ENCODE measurements at regions not wholly inside any gene's neighbourhood (a gene's known extent, or its start where the extent isn't known, plus 50 kb on each side); places are given as distances from the start of the nearest gene placed in this dataset.

DNA sequence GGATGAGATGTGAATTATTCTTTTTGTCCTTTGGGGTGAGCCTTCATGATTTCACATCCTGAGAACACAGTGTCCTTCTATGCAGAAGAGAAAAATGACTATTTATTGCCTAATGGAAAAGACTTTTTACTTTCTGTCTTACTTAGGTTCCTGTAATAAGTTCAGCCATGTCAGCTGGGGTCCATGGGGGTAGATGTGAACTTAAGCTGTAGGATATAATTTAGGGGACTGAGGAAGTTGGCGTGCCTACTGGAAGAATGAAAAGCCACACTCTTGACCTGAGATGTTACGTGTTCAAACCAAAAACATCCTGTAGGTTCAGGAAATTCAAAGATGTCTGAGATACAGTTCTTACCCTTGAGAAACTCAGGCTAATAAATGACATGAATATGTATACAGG, 660.5 kb downstream of the TOX3 start:
- H3K4me1 Mint-ChIP-seq (ENCODE audit: low read depth): no peaks in the 10 kb centered on the region
- no peak for DNase-seq
- H3K36me3 Mint-ChIP-seq (ENCODE audit: low read depth): no peaks in the 10 kb centered on the region
- H3K27me3 Mint-ChIP-seq (ENCODE audit: low read depth): no peaks in the 10 kb centered on the region
- CTCF ChIA-PET: no interaction called here
- H3K27ac Mint-ChIP-seq: no peak overlapping the region
- no peak overlapping the region for H3K4me3 Mint-ChIP-seq
- peaks cover 2% of the 10 kb centered on the region for H3K9me3 Mint-ChIP-seq
- intact Hi-C loops (cut with micrococcal nuclease): no loop called here

- intact Hi-C loops (cut with micrococcal nuclease): no loop called here
These were observed 662.2 kb downstream of the TOX3 start for GRCh38 chr16:51884773-51885172.

GRCh38 chr16:51881731-51882130, 665.2 kb downstream of the TOX3 start:
- H3K27me3 Mint-ChIP-seq (ENCODE audit: low read depth): no peaks in the 10 kb centered on the region
- CTCF ChIA-PET: no interaction called here
- DNase-seq: no peak
- intact Hi-C loops (cut with micrococcal nuclease): no loop called here
- H3K9me3 Mint-ChIP-seq: no peaks in the 10 kb centered on the region
- no peaks in the 10 kb centered on the region for H3K36me3 Mint-ChIP-seq (ENCODE audit: low read depth)
- H3K27ac Mint-ChIP-seq: no peak overlapping the region
- H3K4me3 Mint-ChIP-seq: no peak overlapping the region
- no peaks in the 10 kb centered on the region for H3K4me1 Mint-ChIP-seq (ENCODE audit: low read depth)

More at GRCh38 chr16:51884773-51885172, 662.2 kb downstream of the TOX3 start:
- CTCF ChIA-PET: no interaction called here
- H3K4me1 Mint-ChIP-seq (ENCODE audit: low read depth): no peaks in the 10 kb centered on the region
- H3K27ac Mint-ChIP-seq: no peak overlapping the region
- no peak overlapping the region for H3K4me3 Mint-ChIP-seq
- no peaks in the 10 kb centered on the region for H3K36me3 Mint-ChIP-seq (ENCODE audit: low read depth)
- DNase-seq: no peak
- no peaks in the 10 kb centered on the region for H3K27me3 Mint-ChIP-seq (ENCODE audit: low read depth)
- H3K9me3 Mint-ChIP-seq: peaks cover 2% of the 10 kb centered on the region

DNA sequence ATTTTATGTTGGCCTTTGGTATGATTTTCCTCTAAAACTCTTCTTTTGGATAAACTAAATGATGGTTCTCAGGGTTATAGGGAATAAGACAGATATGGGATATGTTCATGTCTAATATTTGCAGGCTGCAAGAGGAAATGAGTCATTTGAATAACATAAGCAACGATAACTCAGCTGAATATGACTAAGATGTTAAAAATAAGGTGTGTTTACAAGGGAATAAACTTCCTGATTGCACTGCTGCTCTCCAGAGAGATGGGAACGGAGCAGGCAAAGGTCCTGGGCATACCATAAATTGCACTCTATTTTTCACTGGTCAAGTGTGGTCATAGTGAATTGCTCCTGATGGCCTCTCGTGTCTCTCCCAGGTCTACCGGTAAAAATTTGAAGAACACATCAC, 666.2 kb downstream of the TOX3 start:
- Mint-ChIP-seq H3K9me3 (no peaks in the 10 kb centered on the region), H3K36me3 (ENCODE audit: low read depth) (no peaks in the 10 kb centered on the region), H3K27ac (no peak overlapping the region), H3K4me1 (ENCODE audit: low read depth) (no peaks in the 10 kb centered on the region), H3K27me3 (ENCODE audit: low read depth) (no peaks in the 10 kb centered on the region), H3K4me3 (no peak overlapping the region)
- DNase-seq: no peak
- CTCF ChIA-PET: no interaction called here
- intact Hi-C loops (cut with micrococcal nuclease): no loop called here

- no peaks in the 10 kb centered on the region for H3K4me1 Mint-ChIP-seq (ENCODE audit: low read depth)
- H3K36me3 Mint-ChIP-seq (ENCODE audit: low read depth): no peaks in the 10 kb centered on the region
- DNase-seq: no peak
- no peak overlapping the region for H3K27ac Mint-ChIP-seq
- CTCF ChIA-PET: no interaction called here
- intact Hi-C loops (cut with micrococcal nuclease): no loop called here
- no peak overlapping the region for H3K4me3 Mint-ChIP-seq
- H3K9me3 Mint-ChIP-seq: peaks cover 2% of the 10 kb centered on the region
- H3K27me3 Mint-ChIP-seq (ENCODE audit: low read depth): no peaks in the 10 kb centered on the region
These were observed 669.3 kb downstream of the TOX3 start for GRCh38 chr16:51877686-51878085.

- intact Hi-C loops (cut with micrococcal nuclease): no loop called here
- CTCF ChIA-PET: no interaction called here
- Mint-ChIP-seq H3K36me3 (ENCODE audit: low read depth) (no peaks in the 10 kb centered on the region), H3K27me3 (ENCODE audit: low read depth) (no peaks in the 10 kb centered on the region), H3K27ac (no peak overlapping the region), H3K4me1 (ENCODE audit: low read depth) (no peaks in the 10 kb centered on the region), H3K4me3 (no peak overlapping the region), H3K9me3 (peaks cover 6% of the 10 kb centered on the region)
- no peak for DNase-seq
These were observed 670.0 kb downstream of the TOX3 start for GRCh38 chr16:51876934-51877333.

- Mint-ChIP-seq H3K4me3 (no peak overlapping the region), H3K36me3 (ENCODE audit: low read depth) (no peaks in the 10 kb centered on the region), H3K27me3 (ENCODE audit: low read depth) (no peaks in the 10 kb centered on the region), H3K9me3 (peaks cover 6% of the 10 kb centered on the region), H3K27ac (no peak overlapping the region), H3K4me1 (ENCODE audit: low read depth) (no peaks in the 10 kb centered on the region)
- no peak for DNase-seq
- CTCF ChIA-PET: interaction anchor here (0.5 kb wide), 1 partner anchor 105 kb away, joined by 3 read pairs; no protein-coding TSS in a partner anchor
- intact Hi-C loops (cut with micrococcal nuclease): no loop called here
These were observed 670.4 kb downstream of the TOX3 start for GRCh38 chr16:51876601-51876875.

DNA sequence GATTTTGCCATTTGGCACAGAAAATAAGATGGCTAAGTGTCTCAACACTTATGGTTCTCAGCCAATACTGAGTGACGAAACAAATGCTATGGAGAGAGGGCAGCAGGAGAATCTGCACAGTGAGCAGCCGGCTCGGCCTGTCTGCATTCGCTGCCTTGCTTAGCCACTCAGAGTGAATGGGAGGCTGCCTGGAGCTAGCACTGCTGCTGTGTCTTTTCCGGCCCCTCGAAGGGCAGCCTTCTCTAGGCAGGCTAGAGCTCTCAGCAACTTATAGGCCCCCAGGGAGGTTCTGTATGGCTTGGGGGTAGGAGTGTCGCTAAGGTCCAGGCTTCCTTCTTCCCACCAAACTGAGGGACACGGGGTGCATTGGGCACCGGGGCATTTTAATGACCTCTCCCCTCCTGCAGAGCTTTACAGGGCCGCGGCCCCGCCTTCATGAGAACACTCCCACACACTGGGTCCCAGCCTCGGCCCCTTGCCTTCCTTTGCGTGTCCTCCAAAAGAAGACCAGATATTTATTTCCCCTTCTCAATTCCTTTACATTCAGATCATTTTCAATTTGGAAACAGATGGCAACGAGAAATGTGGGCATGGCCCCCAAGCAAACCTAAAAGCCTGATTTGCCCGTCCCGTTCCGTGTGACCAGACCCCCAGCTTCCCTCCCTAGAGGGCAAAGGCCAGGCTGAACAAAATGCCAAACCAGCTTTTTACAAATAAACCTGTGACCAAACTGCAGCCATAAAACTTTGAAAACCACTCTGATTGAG, 670.9 kb downstream of the TOX3 start:
- CTCF ChIA-PET: interaction anchor here (0.5 kb wide), 1 partner anchor 106 kb away, joined by 3 read pairs; no protein-coding TSS in a partner anchor
- H3K4me1 Mint-ChIP-seq (ENCODE audit: low read depth): no peaks in the 10 kb centered on the region

GRCh38 chr16:51872524-51872923, 674.4 kb downstream of the TOX3 start:
- CTCF ChIA-PET: no interaction called here
- H3K36me3 Mint-ChIP-seq (ENCODE audit: low read depth): no peaks in the 10 kb centered on the region
- H3K4me1 Mint-ChIP-seq (ENCODE audit: low read depth): no peaks in the 10 kb centered on the region
- H3K27ac Mint-ChIP-seq: no peak overlapping the region
- H3K9me3 Mint-ChIP-seq: peaks cover 10% of the 10 kb centered on the region
- no peak overlapping the region for H3K4me3 Mint-ChIP-seq
- intact Hi-C loops (cut with micrococcal nuclease): no loop called here
- DNase-seq: no peak
- H3K27me3 Mint-ChIP-seq (ENCODE audit: low read depth): no peaks in the 10 kb centered on the region

More for the DNA sequence above, 670.9 kb downstream of the TOX3 start:
- DNase-seq: no peak
- H3K9me3 Mint-ChIP-seq: peaks cover 6% of the 10 kb centered on the region
- no peak overlapping the region for H3K4me3 Mint-ChIP-seq
- intact Hi-C loops (cut with micrococcal nuclease): no loop called here
- H3K27ac Mint-ChIP-seq: no peak overlapping the region
- H3K27me3 Mint-ChIP-seq (ENCODE audit: low read depth): no peaks in the 10 kb centered on the region
- H3K36me3 Mint-ChIP-seq (ENCODE audit: low read depth): no peaks in the 10 kb centered on the region

GRCh38 chr16:51870296-51870854, 676.6 kb downstream of the TOX3 start:
- no peaks in the 10 kb centered on the region for H3K4me1 Mint-ChIP-seq (ENCODE audit: low read depth)
- CTCF ChIA-PET: no interaction called here
- no peak for DNase-seq
- H3K27me3 Mint-ChIP-seq (ENCODE audit: low read depth): no peaks in the 10 kb centered on the region
- H3K4me3 Mint-ChIP-seq: no peak overlapping the region
- H3K27ac Mint-ChIP-seq: no peak overlapping the region
- H3K36me3 Mint-ChIP-seq (ENCODE audit: low read depth): no peaks in the 10 kb centered on the region
- intact Hi-C loops (cut with micrococcal nuclease): no loop called here
- H3K9me3 Mint-ChIP-seq: peaks cover 10% of the 10 kb centered on the region

DNA sequence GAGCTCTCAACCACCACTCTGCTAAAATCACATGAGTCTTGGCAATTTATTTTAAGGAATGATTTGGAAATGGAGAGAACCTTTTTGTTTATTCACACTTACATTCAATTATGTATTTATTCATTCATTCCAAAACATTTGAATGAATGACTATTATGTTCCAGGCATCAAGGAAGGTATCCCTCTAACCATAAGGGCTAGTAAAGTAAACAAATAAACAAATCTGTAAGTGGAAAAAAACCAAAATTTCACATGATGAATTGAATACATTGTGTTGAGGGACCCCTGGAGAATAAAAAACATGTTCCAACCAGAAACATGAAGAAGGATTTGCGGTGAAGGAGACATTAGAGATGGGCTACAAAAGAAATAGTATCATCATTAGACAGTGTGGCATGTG, 677.8 kb downstream of the TOX3 start:
- no peaks in the 10 kb centered on the region for H3K27me3 Mint-ChIP-seq (ENCODE audit: low read depth)
- intact Hi-C loops (cut with micrococcal nuclease): no loop called here
- H3K36me3 Mint-ChIP-seq (ENCODE audit: low read depth): no peaks in the 10 kb centered on the region
- no peak overlapping the region for H3K4me3 Mint-ChIP-seq
- peaks cover 10% of the 10 kb centered on the region for H3K9me3 Mint-ChIP-seq
- no peak overlapping the region for H3K27ac Mint-ChIP-seq
- CTCF ChIA-PET: no interaction called here
- no peak for DNase-seq
- no peaks in the 10 kb centered on the region for H3K4me1 Mint-ChIP-seq (ENCODE audit: low read depth)

- Mint-ChIP-seq H3K4me3 (no peak overlapping the region), H3K27me3 (ENCODE audit: low read depth) (no peaks in the 10 kb centered on the region), H3K27ac (no peak overlapping the region), H3K36me3 (ENCODE audit: low read depth) (no peaks in the 10 kb centered on the region), H3K9me3 (peaks cover 8% of the 10 kb centered on the region), H3K4me1 (ENCODE audit: low read depth) (no peaks in the 10 kb centered on the region)
- intact Hi-C loops (cut with micrococcal nuclease): no loop called here
- DNase-seq: no peak
- CTCF ChIA-PET: no interaction called here
These were observed 678.3 kb downstream of the TOX3 start for GRCh38 chr16:51868631-51869030.

DNA sequence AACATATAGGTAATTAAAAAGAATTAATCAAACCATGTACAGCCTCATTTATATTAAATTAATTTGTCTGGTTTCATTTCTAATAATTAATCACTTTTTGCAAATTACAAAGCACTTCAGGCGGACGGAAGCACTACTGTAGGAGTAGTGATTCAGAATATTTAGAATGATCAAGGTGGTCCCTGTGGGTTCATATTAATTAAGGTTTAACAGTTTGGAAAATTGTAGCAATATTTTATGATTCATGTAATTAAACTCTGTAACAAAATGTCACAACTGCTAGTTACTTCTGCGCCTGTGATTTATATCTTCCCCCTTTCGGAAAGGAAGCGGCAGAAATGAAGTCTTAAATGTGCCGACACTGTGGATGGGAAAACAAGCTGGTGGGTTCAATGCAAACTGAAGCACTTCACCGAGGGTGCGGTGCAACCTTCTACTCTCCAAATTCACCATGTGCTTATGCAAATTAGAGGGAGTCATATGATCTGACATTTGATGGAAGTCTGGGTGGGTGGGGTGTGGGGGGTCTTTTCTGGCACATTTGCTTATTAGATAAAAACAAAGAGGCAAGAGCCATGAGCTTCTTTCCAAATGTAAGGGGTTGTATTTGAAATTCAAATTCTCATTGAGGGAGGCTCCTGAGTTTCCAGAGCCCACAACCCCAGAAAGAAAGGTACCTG, 679.4 kb downstream of the TOX3 start:
- Mint-ChIP-seq H3K27ac (no peak overlapping the region), H3K36me3 (ENCODE audit: low read depth) (no peaks in the 10 kb centered on the region), H3K4me1 (ENCODE audit: low read depth) (no peaks in the 10 kb centered on the region), H3K27me3 (ENCODE audit: low read depth) (no peaks in the 10 kb centered on the region), H3K4me3 (no peak overlapping the region), H3K9me3 (peaks cover 8% of the 10 kb centered on the region)
- intact Hi-C loops (cut with micrococcal nuclease): no loop called here
- no peak for DNase-seq
- CTCF ChIA-PET: no interaction called here
